Karpas-422 (cell line): ENCODE measurements at regions not wholly inside any gene's neighbourhood (a gene's known extent, or its start where the extent isn't known, plus 50 kb on each side); places are given as distances from the start of the nearest gene placed in this dataset.

Experiments used
- DNase-seq: peaks from one replicate; pipeline ENCODE4 v3.0.0-alpha.2; 2015
- H2AFZ ChIP-seq: fragments of 200-600 bp; sonication (generic); 2 replicates; pipeline ENCODE4 v1.6.1; 2014; ENCODE audit warnings: antibody characterized with exemption, low read length, mixed read lengths
- H3K27ac ChIP-seq: fragments of 200-600 bp; sonication (generic); 2 replicates; pipeline ENCODE4 v1.5.1; 2014; ENCODE audit warnings: mild to moderate bottlenecking, low read length, moderate library complexity
- H3K27me3 ChIP-seq: fragments of 200-600 bp; sonication (generic); 2 replicates; pipeline ENCODE4 v1.6.1; 2014; ENCODE audit warnings: low read length, mixed read lengths
- H3K36me3 ChIP-seq: fragments of 200-600 bp; sonication (generic); 2 replicates; pipeline ENCODE4 v1.6.1; 2014; ENCODE audit warnings: low read length, mixed read lengths; ENCODE audit not compliant: insufficient read depth
- H3K4me1 ChIP-seq: fragments of 200-600 bp; sonication (generic); 2 replicates; pipeline ENCODE4 v1.6.1; 2014; ENCODE audit warnings: mild to moderate bottlenecking, low read length, mixed read lengths
- H3K4me2 ChIP-seq: fragments of 200-600 bp; sonication (generic); 2 replicates; pipeline ENCODE4 v1.6.1; 2014; ENCODE audit warnings: low read length, low read depth, mild to moderate bottlenecking; ENCODE audit not compliant: poor library complexity, severe bottlenecking
- H3K4me3 ChIP-seq: fragments of 200-600 bp; sonication (generic); 2 replicates; pipeline ENCODE4 v1.5.1; 2014; ENCODE audit warnings: mild to moderate bottlenecking, antibody characterized with exemption, low read length, mixed read lengths
- H3K79me2 ChIP-seq: fragments of 200-600 bp; sonication (generic); 2 replicates; pipeline ENCODE4 v1.6.1; 2014; ENCODE audit warnings: mild to moderate bottlenecking, low read length, mixed read lengths
- H3K9ac ChIP-seq: fragments of 200-600 bp; sonication (generic); 2 replicates; pipeline ENCODE4 v1.6.0; 2014; ENCODE audit warnings: low read length
- H3K9me2 ChIP-seq: fragments of 200-600 bp; sonication (generic), shearing (Covaris generic); replicated peaks from 2 replicates; pipeline ENCODE4 v1.6.0; 2014; ENCODE audit warnings: mild to moderate bottlenecking, low read length, moderate library complexity; ENCODE audit not compliant: insufficient read depth
- H3K9me3 ChIP-seq: fragments of 300-700, 200-600 bp; sonication (generic); 2 replicates; pipeline ENCODE4 v1.6.1; 2014; ENCODE audit warnings: low read length, mixed read lengths
- H4K20me1 ChIP-seq: fragments of 200-600 bp; sonication (generic); 2 replicates; pipeline ENCODE4 v1.6.1; 2014; ENCODE audit warnings: mild to moderate bottlenecking, antibody characterized with exemption, low read length, low read depth; ENCODE audit not compliant: insufficient read depth

DNA sequence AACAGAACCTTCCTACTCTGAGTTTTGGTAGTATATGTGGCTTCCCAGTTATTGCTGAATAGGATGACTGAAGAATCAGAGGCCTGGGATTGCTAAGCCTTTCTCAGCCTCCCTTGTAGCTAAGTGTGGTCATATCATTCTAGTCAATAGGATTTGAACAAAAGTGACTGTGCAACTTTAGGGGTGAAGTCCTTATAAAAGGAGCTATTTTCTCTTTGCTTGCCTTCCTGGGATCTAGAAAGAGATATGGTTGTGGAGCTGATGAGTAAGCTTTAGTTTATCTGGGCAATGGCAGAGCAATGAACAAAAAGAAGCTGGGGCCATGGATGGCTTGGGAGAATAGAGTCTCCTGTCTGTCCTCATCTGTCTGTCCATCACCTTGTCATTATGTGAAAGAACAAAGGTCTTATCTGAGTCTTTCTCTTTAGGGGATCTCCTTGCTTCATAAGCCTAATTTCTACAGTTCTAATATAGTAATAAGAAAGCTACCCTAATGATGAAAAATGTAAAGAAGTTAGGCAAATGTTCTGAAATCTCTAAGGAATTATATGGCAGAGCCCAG lies 91.5 kb downstream of the TENT5C start:
- Histone ChIP-seq H3K4me1 (peaks cover 13% of the 10 kb centered on the region), H2AFZ (no peak overlapping the region), H3K4me2 (peak overlapping the region; percentile 26), H3K9me3 (no peaks in the 10 kb centered on the region), H3K9ac (no peak overlapping the region), H3K9me2 (no peaks in the 10 kb centered on the region), H3K79me2 (no peaks in the 10 kb centered on the region), H3K36me3 (no peaks in the 10 kb centered on the region), H3K27me3 (no peaks in the 10 kb centered on the region), H3K4me3 (no peak overlapping the region), H4K20me1 (no peaks in the 10 kb centered on the region), H3K27ac (no peak overlapping the region)
- peak; percentile 68 for DNase-seq

DNA sequence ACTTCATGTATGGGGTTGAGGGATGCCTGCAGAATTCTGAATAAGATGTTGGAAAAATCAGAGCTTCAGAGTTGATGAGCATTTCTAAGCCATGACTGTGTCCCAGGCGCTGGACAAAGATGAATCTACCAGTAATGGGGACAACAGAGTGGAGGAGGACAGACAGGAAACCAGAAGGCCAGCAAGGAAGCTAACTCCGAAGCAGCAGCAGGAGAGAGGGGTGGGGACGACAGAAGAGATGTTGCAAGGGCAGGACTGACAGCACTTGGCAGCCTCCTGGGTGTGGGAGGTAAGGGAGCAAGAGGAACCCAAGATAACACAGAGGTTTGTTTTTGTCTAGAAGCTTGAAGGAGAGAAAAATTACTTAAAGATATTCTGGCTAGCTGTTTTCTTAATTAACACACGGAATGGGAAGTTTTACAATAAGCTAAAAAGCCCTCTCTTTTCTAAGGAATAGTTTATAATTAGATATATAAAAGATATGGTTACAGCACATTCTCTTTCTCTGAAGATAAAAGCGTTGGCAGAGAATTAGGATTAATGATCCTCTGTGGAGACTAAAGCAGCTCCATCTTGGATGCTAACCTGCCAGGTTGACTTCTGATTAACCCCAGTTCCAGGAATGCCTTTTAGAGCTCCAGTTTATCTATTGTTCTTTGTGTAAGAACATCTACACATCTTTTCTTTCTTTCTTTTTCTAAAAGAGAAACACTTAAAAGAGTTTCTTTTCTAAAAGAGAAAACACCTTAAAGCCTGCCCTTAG lies 92.7 kb downstream of the TENT5C start:
- Histone ChIP-seq H3K27me3 (no peaks in the 10 kb centered on the region), H4K20me1 (no peaks in the 10 kb centered on the region), H3K4me1 (peaks cover 13% of the 10 kb centered on the region), H3K9me2 (no peaks in the 10 kb centered on the region), H3K36me3 (no peaks in the 10 kb centered on the region), H3K79me2 (no peaks in the 10 kb centered on the region), H3K27ac (no peak overlapping the region), H3K9ac (no peak overlapping the region), H3K4me2 (no peak overlapping the region), H3K4me3 (no peak overlapping the region), H2AFZ (no peak overlapping the region), H3K9me3 (no peaks in the 10 kb centered on the region)
- no peak for DNase-seq

DNA sequence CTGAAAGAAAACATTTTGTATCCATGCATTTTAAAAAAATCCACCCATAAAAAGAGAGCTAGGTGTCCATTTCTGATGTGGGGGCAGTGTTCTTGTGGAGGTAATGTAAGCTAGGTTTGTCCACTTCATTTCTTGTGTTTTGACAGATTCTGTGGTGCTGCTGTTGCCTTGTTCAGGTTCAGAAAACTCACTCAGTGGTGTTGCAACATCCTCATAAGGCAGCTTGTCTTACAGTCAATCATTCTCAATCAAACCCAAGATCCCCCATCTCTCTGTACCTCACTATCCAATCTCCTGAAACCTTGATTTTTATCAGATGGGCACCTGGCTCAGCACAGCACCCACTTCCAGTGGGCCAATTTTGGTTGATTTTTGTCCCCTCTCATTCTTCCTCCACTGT lies 94.1 kb downstream of the TENT5C start:
- no peak overlapping the region for H2AFZ ChIP-seq
- no peak overlapping the region for H3K27ac ChIP-seq
- H3K36me3 ChIP-seq, result no peaks in the 10 kb centered on the region
- H3K27me3 ChIP-seq, result no peaks in the 10 kb centered on the region
- H3K9me3 ChIP-seq, result no peaks in the 10 kb centered on the region
- H3K9ac ChIP-seq, result no peak overlapping the region
- H3K4me1 ChIP-seq, result peaks cover 13% of the 10 kb centered on the region
- no peak overlapping the region for H3K4me3 ChIP-seq
- no peaks in the 10 kb centered on the region for H3K9me2 ChIP-seq
- H3K79me2 ChIP-seq, result no peaks in the 10 kb centered on the region
- no peaks in the 10 kb centered on the region for H4K20me1 ChIP-seq
- no peak overlapping the region for H3K4me2 ChIP-seq
- no peak for DNase-seq

DNA sequence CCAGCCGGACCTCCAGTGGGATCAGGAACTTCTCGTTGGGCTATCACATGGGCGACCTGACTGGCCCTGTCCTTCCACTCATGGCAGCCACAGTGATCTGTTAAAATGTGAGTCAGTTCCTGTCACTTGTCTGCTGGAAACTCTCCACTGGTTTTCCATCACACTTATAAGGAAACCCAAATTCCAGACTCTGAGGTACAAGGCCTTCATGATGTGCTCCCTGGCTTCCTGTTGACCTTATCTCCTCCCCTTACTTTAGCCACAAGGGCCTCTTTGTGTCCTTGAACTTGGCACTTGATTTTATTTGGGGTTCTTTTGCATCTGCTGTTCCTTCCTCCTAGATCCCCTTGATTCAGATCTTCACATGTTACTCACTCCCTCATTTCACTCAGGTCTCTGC lies 96.8 kb downstream of the TENT5C start:
- no peaks in the 10 kb centered on the region for H3K79me2 ChIP-seq
- no peaks in the 10 kb centered on the region for H4K20me1 ChIP-seq
- H3K4me3 ChIP-seq, result no peak overlapping the region
- H3K9me3 ChIP-seq, result no peaks in the 10 kb centered on the region
- H3K9ac ChIP-seq, result no peak overlapping the region
- no peaks in the 10 kb centered on the region for H3K36me3 ChIP-seq
- H3K9me2 ChIP-seq, result no peaks in the 10 kb centered on the region
- no peak for DNase-seq
- H3K4me2 ChIP-seq, result no peak overlapping the region
- no peaks in the 10 kb centered on the region for H3K27me3 ChIP-seq
- H3K4me1 ChIP-seq, result peaks cover 5% of the 10 kb centered on the region
- no peak overlapping the region for H3K27ac ChIP-seq
- H2AFZ ChIP-seq, result no peak overlapping the region

DNA sequence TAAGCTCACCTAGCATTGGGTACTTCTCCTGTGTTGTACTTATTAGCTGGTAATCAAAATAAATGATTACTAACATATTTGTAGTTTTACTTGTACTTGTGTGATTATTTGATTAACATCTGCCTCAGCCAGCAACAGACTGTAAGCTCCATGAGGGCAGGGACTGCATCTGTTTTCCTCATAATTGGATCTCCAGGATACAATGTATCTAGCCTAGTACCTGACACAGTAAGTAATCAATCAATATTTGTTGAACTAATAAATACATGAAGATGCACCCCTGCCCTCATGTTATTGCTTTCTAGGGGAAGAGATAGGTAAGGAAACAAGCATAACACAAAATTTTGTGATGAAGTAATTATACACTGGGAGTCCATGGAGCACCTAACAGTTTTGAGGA lies 101.5 kb downstream of the TENT5C start:
- Histone ChIP-seq H4K20me1 (no peaks in the 10 kb centered on the region), H3K4me2 (no peak overlapping the region), H3K9me2 (no peaks in the 10 kb centered on the region), H3K36me3 (no peaks in the 10 kb centered on the region), H3K27ac (no peak overlapping the region), H3K4me3 (no peak overlapping the region), H3K9ac (no peak overlapping the region), H3K9me3 (no peaks in the 10 kb centered on the region), H3K79me2 (no peaks in the 10 kb centered on the region), H3K27me3 (no peaks in the 10 kb centered on the region), H3K4me1 (no peaks in the 10 kb centered on the region), H2AFZ (no peak overlapping the region)
- no peak for DNase-seq

DNA sequence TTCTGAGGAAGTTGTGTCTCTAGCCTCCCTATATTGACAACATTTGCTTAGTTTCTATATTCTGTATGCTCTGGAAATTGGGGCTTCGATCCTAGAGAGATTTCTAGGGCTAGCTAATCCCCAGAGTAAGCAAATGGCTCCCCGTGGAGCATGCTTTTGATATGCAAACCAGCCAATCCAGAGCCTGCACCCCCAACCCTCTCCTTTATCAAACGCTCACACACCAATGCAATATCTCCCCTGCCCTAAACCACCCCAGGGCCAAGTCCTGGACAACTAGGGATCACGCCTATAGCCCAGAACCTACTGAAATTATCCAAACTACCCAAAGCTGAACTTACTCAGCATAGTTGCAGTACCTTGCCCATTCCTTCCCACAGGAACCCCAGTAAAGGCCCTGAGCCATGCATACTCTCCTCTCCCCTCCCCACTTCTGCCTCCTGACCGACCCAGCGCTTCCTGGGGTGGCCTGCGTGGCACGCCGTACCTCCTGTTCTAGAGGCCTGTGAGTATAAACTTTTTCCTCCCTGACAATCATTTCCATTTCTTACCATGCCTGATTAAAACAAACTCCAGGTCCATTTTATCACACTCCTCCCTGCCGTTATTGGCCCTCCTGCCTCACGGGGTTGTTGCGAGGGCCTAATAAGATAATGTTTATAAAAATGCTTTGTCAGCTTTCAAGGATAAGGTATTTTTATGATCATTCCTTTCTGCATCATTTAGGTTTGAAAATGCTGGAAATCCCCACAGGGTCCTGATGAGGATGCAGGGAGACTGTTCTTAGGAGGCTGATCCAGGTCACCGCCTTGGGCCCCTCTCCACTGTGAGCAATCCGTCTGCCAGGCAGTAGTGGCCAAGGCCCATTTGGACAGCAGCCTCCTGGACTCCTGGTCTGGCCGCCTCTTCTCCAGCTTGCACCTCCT lies 102.7 kb downstream of the TENT5C start:
- no peaks in the 10 kb centered on the region for H3K4me1 ChIP-seq

DNA sequence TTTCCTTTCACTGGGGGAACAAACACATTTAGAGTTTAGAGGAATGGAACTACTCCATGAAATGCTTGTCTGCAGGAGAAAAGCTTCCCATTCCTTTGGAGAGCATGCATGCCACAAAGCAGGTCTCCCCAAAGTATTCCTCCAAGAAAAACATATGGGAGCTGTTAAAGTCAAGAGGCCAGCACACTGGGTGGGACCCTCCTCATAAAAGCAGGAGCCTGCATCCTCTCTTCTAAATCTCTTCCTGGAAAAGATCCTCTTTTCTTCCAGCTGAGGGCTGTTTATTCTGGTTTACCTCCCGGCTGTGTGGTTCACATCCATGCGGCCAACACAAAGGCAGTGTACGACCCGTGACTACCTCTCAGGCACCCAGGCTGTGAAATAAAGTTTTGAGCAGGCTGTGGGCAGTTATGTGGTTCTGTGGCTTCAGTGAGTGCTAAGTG lies 103.4 kb downstream of the TENT5C start:
- no peak for DNase-seq
- no peaks in the 10 kb centered on the region for H4K20me1 ChIP-seq

More for the DNA sequence above, 102.7 kb downstream of the TENT5C start:
- no peak for DNase-seq
- Histone ChIP-seq H4K20me1 (no peaks in the 10 kb centered on the region), H3K4me2 (no peak overlapping the region), H3K4me3 (no peak overlapping the region), H3K79me2 (no peaks in the 10 kb centered on the region), H3K9me3 (no peaks in the 10 kb centered on the region), H2AFZ (no peak overlapping the region), H3K9me2 (no peaks in the 10 kb centered on the region), H3K27me3 (no peaks in the 10 kb centered on the region), H3K36me3 (no peaks in the 10 kb centered on the region), H3K9ac (no peak overlapping the region), H3K27ac (no peak overlapping the region)

DNA sequence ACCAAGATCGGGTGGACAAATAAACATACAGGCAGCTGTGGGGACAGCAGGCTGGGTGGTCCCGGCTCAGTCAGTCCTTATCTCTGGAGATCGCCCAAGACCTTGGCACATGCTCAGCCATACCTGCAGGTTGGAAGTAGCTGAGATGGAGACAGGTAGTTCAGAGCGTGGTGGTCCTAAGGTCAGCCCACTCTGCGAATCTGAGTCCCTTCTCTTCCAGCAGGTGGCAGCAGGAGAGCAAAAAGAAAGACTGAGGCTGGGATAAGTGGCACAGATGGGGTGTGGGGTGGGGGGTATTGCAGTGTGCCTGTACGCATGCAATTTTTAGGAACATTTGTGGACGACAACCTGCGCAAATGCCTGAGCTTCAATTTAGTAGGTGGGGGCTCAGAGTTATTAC lies 104.9 kb downstream of the TENT5C start:
- no peak overlapping the region for H3K9ac ChIP-seq
- no peaks in the 10 kb centered on the region for H3K36me3 ChIP-seq
- no peaks in the 10 kb centered on the region for H3K4me1 ChIP-seq
- H3K27me3 ChIP-seq, result no peaks in the 10 kb centered on the region
- H4K20me1 ChIP-seq, result no peaks in the 10 kb centered on the region
- H3K4me3 ChIP-seq, result no peak overlapping the region
- no peaks in the 10 kb centered on the region for H3K9me3 ChIP-seq
- H3K79me2 ChIP-seq, result no peaks in the 10 kb centered on the region
- H3K4me2 ChIP-seq, result no peak overlapping the region
- peak; percentile 73 for DNase-seq
- H3K27ac ChIP-seq, result no peak overlapping the region
- H3K9me2 ChIP-seq, result no peaks in the 10 kb centered on the region
- H2AFZ ChIP-seq, result no peak overlapping the region

More for the DNA sequence above, 103.4 kb downstream of the TENT5C start:
- Histone ChIP-seq H3K27me3 (no peaks in the 10 kb centered on the region), H3K9me3 (no peaks in the 10 kb centered on the region), H3K27ac (no peak overlapping the region), H3K9ac (no peak overlapping the region), H3K36me3 (no peaks in the 10 kb centered on the region), H2AFZ (no peak overlapping the region), H3K4me3 (no peak overlapping the region), H3K4me2 (no peak overlapping the region), H3K9me2 (no peaks in the 10 kb centered on the region), H3K79me2 (no peaks in the 10 kb centered on the region), H3K4me1 (no peaks in the 10 kb centered on the region)
